ENCODE measurements at regions not wholly inside any gene's neighbourhood (a gene's known extent, or its start where the extent isn't known, plus 50 kb on each side); places are given as distances from the start of the nearest gene placed in this dataset.

GRCh38 chr12:40586823-40587222, 105.4 kb upstream of the CNTN1 start (continued):
- no peak for TF ChIP-seq JAZF1 (CRISPR knock-in tag; IDR thresholded peaks at IDR 0.05)

- ATAC-seq (no peak), DNase-seq (ENCODE audit: low spot score) (no peak)
- POLR2A ChIA-PET: no interaction called here
- Mint-ChIP-seq H3K36me3 (peaks cover 17% of the 10 kb centered on the region), H3K27me3 (ENCODE audit: low read depth) (0 out of 2 replicates have a peak, but pooled peaks cover 3% of the 10 kb centered on the region), H3K27ac (no peak overlapping the region), H3K4me3 (no peak overlapping the region), H3K9me3 (peaks cover 56% of the 10 kb centered on the region), H3K4me1 (no peaks in the 10 kb centered on the region)
- TF ChIP-seq, protein P1, sequence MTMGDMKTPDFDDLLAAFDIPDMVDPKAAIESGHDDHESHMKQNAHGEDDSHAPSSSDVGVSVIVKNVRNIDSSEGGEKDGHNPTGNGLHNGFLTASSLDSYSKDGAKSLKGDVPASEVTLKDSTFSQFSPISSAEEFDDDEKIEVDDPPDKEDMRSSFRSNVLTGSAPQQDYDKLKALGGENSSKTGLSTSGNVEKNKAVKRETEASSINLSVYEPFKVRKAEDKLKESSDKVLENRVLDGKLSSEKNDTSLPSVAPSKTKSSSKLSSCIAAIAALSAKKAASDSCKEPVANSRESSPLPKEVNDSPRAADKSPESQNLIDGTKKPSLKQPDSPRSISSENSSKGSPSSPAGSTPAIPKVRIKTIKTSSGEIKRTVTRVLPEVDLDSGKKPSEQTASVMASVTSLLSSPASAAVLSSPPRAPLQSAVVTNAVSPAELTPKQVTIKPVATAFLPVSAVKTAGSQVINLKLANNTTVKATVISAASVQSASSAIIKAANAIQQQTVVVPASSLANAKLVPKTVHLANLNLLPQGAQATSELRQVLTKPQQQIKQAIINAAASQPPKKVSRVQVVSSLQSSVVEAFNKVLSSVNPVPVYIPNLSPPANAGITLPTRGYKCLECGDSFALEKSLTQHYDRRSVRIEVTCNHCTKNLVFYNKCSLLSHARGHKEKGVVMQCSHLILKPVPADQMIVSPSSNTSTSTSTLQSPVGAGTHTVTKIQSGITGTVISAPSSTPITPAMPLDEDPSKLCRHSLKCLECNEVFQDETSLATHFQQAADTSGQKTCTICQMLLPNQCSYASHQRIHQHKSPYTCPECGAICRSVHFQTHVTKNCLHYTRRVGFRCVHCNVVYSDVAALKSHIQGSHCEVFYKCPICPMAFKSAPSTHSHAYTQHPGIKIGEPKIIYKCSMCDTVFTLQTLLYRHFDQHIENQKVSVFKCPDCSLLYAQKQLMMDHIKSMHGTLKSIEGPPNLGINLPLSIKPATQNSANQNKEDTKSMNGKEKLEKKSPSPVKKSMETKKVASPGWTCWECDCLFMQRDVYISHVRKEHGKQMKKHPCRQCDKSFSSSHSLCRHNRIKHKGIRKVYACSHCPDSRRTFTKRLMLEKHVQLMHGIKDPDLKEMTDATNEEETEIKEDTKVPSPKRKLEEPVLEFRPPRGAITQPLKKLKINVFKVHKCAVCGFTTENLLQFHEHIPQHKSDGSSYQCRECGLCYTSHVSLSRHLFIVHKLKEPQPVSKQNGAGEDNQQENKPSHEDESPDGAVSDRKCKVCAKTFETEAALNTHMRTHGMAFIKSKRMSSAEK (CRISPR knock-in tag; IDR thresholded peaks at IDR 0.05; ENCODE audit: borderline replicate concordance): no peak
- no peak for TF ChIP-seq FOXP4 (CRISPR knock-in tag; IDR thresholded peaks at IDR 0.05)
- TF ChIP-seq HMGA2 (CRISPR knock-in tag; IDR thresholded peaks at IDR 0.05): no peak
- no peak for TF ChIP-seq NR3C1 (CRISPR knock-in tag; conservative IDR thresholded peaks at IDR 0.05; ENCODE audit: low read depth)
- TF ChIP-seq ZNF317 (CRISPR knock-in tag; IDR thresholded peaks at IDR 0.05; ENCODE audit: borderline replicate concordance, low read depth): no peak
- TF ChIP-seq IRF1 (CRISPR knock-in tag; IDR thresholded peaks at IDR 0.05): no peak
- TF ChIP-seq RORB (CRISPR knock-in tag; IDR thresholded peaks at IDR 0.05): no peak
- no peak for TF ChIP-seq ZNF138 (CRISPR knock-in tag; conservative IDR thresholded peaks at IDR 0.05)
- TF ChIP-seq JAZF1 (CRISPR knock-in tag; IDR thresholded peaks at IDR 0.05): no peak
- TF ChIP-seq JUN (CRISPR knock-in tag; IDR thresholded peaks at IDR 0.05): no peak
- TF ChIP-seq, protein P2, sequence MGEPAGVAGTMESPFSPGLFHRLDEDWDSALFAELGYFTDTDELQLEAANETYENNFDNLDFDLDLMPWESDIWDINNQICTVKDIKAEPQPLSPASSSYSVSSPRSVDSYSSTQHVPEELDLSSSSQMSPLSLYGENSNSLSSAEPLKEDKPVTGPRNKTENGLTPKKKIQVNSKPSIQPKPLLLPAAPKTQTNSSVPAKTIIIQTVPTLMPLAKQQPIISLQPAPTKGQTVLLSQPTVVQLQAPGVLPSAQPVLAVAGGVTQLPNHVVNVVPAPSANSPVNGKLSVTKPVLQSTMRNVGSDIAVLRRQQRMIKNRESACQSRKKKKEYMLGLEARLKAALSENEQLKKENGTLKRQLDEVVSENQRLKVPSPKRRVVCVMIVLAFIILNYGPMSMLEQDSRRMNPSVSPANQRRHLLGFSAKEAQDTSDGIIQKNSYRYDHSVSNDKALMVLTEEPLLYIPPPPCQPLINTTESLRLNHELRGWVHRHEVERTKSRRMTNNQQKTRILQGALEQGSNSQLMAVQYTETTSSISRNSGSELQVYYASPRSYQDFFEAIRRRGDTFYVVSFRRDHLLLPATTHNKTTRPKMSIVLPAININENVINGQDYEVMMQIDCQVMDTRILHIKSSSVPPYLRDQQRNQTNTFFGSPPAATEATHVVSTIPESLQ (CRISPR knock-in tag; IDR thresholded peaks at IDR 0.05): no peak
- no peak for TF ChIP-seq MLX (CRISPR knock-in tag; IDR thresholded peaks at IDR 0.05)
- CTCF ChIA-PET: no interaction called here
These were observed 104.8 kb upstream of the CNTN1 start for GRCh38 chr12:40587421-40587820.

DNA sequence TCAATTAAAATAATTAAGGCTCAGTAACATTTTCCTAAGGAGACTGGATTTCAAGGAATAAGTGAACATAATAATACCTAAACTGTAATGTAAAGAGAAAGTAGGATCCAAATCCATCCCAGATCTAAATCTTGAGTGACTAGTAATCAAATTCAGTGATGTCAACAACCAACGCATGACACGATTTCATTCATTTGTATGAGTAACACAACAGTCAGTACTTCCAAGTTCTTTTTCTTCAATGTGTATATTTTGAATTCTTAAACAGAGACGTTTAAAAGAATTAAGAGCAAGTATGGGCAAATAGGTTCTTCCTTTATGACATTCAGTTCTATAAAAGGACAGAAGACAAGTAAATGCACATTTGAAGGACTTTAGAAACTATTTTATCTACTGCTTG, 104.3 kb upstream of the CNTN1 start:
- H3K27me3 Mint-ChIP-seq (ENCODE audit: low read depth): 0 out of 2 replicates have a peak, but pooled peaks cover 3% of the 10 kb centered on the region
- ATAC-seq (no peak), DNase-seq (ENCODE audit: low spot score) (no peak)
- H3K9me3 Mint-ChIP-seq: peaks cover 51% of the 10 kb centered on the region
- POLR2A ChIA-PET: no interaction called here
- TF ChIP-seq SMAD4 (CRISPR knock-in tag; IDR thresholded peaks at IDR 0.05): no peak
- no peak for TF ChIP-seq GRHL2 (CRISPR knock-in tag; IDR thresholded peaks at IDR 0.05; ENCODE audit: insufficient replicate concordance, severe bottlenecking)
- no peak for TF ChIP-seq MLX (CRISPR knock-in tag; IDR thresholded peaks at IDR 0.05)
- H3K4me3 Mint-ChIP-seq: no peak overlapping the region
- H3K4me1 Mint-ChIP-seq: no peaks in the 10 kb centered on the region
- H3K36me3 Mint-ChIP-seq: peaks cover 11% of the 10 kb centered on the region
- H3K27ac Mint-ChIP-seq: no peak overlapping the region
- CTCF ChIA-PET: no interaction called here
